ENCODE measurements at regions not wholly inside any gene's neighbourhood (a gene's known extent, or its start where the extent isn't known, plus 50 kb on each side); places are given as distances from the start of the nearest gene placed in this dataset.

GRCh38 chr6:67045076-67045475 is 1338.0 kb upstream of the EYS start:
- TF ChIP-seq ZNF792 (tag by site-specific recombination; IDR thresholded peaks at IDR 0.05) (no peak), ZNF433 (tag by site-specific recombination; IDR thresholded peaks at IDR 0.05; ENCODE audit: low read depth) (no peak), CTCF (tag by site-specific recombination; IDR thresholded peaks at IDR 0.05) (no peak), ZBTB7A (tag by site-specific recombination; IDR thresholded peaks at IDR 0.05; ENCODE audit: low read depth) (no peak), ZNF24 (tag by site-specific recombination; IDR thresholded peaks at IDR 0.05) (no peak), KLF9 (tag by site-specific recombination; IDR thresholded peaks at IDR 0.05; ENCODE audit: low read depth) (no peak), ELK4 (IDR thresholded peaks at IDR 0.05; ENCODE audit: borderline replicate concordance, low read depth, low read length) (no peak), PBX3 (CRISPR knock-in tag; IDR thresholded peaks at IDR 0.05) (no peak), ZNF529 (tag by site-specific recombination; IDR thresholded peaks at IDR 0.05; ENCODE audit: insufficient replicate concordance) (no peak), REST (tag by site-specific recombination; IDR thresholded peaks at IDR 0.05) (no peak), ZBTB20 (tag by site-specific recombination; IDR thresholded peaks at IDR 0.05) (no peak)

All from HEK293 (cell line).